Hypothalamus (tissue), 51 donors: ENCODE measurements at regions not wholly inside any gene's neighbourhood (a gene's known extent, or its start where the extent isn't known, plus 50 kb on each side); places are given as distances from the start of the nearest gene placed in this dataset.

Experiments
- DNase-seq, 51 donors: peaks; one replicate each; lab custom pipeline; 2025; lab: John Stamatoyannopoulos, UW

DNA sequence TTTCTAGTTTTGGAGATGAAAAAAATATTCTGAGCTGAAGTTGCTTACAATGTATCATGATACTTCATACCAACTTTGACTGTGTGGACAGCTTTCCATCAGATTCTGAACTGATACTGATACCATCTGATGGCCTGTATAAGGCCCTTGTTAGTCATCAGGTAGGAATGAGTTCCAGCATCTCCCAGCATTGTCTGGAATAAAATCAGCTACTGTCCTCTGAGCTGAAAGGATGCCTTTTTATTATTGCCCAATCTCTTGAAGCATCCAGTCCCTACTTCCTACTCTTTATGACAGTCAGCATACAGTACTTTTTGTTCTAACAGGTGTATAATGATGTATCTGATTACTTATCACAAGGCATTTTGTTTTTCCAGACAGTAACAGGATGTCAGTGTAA is 70.6 kb upstream of the EYA4 start:
- DNase-seq, result no peak

DNA sequence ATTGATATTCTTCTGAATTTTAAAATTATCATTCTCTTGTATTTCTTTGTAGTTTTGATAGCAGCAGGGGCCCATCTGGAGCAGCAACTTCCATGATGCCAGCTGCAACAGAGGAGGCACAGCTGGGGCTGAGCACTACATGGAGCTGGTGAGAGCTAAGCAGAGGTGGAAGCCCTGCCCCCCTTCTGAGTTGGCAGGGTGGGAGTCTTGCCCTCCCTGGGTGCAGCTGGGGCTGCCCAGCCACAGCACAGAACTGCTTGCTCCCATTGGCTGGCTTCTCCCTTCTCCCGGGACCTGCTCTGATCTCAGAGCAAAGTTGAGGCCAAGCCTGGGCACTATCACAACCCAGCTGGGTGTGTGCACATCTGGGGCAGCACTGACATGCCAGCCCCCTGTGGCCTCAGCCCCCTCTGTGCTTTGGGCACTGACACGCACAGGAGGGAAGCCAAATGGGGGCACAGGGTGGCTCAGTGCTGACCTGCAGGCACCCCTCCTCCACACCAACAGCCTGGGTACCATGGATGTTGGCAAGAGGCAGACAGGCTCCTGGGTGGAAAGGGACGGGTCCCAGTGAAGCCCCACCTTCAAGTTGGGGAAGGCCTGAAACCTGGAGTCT is 69.1 kb upstream of the EYA4 start:
- no peak for DNase-seq

DNA sequence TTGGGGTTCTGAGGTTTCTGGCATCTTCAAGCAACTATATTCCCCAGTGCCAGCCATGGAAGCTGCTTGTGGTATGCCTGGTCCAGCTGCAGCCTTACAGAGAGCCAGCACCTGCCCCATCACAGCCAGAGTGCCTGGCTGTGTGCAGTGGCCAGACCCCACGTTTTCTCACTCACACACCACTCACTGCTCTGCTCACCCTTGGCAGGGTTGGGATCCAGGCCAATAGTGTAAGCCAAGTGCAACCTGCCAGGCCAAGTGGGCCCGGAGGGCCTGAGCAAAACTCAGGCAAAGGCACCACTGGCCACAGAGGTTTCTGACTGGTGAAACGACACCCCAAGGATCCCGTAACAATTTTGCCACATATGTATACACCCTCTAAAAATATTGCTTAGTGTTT is 67.9 kb upstream of the EYA4 start:
- no peak for DNase-seq

DNA sequence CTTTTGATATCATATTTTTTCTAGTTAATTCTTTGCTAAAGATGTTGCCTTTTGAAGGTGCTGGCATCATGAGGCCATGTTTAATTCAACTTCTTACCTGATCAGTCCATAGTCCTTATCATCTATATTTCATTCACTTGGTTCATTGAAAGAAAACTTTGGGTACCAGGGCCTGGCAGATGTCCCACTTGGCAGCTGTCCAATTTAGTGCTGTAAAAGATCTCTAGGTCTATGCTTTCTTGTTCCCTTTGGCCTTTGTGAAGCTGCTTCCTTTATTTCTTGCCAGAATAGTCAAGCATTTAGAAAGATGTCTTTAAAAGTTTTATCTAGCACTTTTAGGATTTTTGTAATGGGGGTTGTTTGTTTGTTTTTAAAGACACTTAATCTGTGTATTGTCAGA is 61.7 kb upstream of the EYA4 start:
- no peak for DNase-seq

DNA sequence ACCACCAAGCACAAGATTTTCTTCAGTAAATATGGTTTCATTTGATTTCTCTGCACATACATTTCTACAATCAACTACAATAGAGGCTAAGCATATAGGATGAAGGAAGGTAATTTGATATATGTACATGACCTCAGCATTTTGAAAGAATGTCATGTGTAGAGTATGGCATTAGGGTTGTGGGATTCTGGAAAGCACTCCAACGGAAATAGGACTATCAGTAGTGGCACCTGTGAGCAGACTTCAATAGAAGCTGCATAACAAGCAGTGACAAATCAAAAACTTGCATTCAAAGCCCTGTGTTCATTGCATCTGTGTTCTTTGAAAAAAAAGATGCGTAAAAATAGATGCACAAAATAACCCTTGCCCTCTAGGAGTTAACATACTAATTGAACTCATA is 57.5 kb upstream of the EYA4 start:
- no peak for DNase-seq

DNA sequence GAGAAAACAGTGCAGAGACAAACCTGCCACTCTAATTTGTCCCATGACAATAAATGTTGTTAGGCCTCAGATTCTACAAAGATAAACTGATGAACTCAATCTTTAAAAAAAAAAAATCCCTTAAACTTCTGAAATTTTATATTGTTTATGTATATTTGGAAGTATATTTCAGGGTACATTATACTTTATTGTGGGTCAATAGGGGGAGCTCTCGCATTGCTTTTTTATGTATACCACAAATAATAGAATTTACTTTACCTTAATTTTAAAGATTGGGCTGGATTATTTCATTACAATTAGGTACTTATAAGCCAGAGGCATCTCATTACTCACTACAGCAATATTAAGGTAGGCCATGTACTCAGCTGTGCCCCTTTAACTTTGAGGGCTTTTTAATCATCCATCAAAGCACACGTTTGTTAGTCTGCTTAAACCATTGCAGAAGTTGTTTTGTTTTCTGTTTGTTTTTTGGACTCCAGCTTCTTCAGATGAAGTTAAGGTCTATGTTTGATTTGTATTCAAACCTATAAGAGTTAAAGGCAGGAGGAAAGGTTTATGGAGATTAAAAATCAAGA is 56.3 kb upstream of the EYA4 start:
- peak in 1 of 51 donors; percentile 16 for DNase-seq

DNA sequence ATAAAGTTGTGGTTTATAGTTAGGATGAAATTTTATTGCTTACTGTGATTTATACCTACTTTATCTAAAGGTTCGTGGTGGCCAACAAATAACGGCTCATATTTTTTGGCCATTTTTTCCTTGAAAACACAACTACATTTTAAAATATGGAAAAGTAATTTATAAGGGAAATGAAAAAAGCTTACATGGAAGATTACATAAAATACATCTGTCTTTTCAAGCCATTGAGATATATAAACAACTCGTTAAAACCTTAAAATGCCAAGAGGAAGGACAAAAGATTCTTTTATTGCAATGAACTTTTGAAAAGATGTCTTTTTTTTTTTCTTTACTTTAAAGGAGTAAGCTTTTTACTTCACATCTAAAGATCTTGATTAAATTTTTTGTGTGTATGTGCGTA is 55.4 kb upstream of the EYA4 start:
- DNase-seq, result no peak

DNA sequence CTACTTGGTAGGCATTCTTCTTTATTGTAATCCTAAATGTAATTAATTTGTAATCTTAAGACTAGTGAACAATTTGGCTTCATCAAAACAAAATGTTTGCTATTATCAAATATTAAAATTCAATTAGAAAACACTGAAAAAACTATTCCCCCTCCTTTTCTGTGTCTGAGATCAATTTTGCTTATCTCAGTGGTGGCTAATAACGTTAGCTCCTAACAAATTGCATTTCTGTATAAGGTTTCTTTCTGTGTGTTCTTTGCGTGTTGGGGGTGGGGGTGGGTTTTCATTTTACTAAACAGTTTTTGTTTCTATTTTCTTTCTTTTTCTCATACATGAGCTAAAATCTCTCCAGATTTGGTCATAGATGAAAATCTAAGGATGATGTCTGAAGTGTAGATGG is 54.0 kb upstream of the EYA4 start:
- no peak for DNase-seq

DNA sequence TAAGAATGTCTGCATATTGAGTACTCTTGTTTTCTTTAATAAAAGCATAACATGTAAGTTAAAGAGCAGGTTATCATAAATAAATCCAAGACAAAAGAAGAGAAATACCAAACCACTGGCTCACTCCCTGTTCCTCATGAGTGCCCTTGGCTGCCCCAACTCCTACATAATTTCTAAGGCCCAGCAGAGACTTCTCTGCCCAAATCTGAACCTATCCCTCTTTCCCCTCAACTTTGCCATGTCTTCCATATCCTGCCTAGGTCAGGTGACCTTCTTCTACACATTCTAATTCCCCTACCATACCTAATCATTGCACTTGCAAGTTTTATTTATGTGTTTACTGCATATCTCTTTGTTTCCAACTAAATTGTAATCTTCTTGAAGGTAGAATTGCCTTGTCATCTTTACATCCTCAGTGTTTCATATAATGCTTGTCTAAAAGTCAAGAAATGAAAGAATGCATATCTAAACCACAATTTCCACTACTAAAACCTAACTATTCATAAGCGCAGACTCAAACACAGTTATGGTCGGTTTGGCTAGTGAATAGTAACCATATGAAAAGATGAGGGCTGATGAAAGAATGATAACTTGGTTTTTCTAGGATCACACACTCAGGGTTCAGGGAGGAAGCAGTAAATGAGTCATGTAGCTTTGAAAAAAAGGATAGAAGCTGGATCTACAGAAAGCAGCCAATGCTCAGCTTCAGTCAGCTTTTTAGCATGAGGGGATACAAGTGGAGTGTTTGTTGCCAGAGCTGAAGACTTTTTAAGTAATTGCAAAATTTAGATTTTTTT is 53.3 kb upstream of the EYA4 start:
- DNase-seq, result no peak

DNA sequence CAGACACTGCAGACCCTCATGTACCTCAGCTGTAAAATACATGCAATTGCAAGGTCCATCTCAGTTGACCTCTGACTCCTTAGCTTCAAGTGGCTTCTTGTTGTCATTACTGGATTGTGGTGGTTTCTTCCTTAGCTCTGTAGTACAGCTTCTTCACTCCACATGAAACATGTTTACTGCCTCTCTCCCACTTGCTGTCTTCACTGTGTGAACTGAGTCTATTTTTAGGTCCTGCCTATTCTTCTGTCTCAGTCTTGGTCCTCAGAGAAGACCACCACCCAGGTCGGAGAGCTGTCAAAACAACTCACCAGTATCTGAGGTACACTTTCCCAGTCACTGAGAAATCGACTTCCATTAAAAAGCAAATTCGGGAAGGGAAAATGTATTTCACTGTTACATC is 50.2 kb upstream of the EYA4 start:
- no peak for DNase-seq

DNA sequence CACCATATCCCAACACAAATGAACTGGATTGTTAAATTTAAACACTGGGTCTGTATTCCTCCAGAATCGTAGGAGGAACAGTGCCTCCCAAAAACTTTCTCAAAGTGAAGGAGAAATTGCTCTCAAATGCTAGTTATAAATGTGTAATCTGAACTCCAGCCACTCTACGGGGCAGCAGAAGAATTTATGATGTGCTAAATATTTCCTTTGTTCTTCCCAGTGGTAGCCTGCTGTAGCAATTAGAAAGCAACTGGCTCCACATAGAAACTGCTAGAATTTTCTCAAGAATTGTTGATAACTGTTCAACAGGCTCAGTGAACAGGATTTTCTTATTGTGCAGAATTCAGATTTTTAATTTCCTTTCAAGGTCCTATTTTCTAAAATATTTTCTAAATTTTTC is 49.8 kb upstream of the EYA4 start:
- no peak for DNase-seq
